ENCODE measurements at regions not wholly inside any gene's neighbourhood (a gene's known extent, or its start where the extent isn't known, plus 50 kb on each side); places are given as distances from the start of the nearest gene placed in this dataset.

- H2AFZ ChIP-seq (ENCODE audit: low read length), result no peak overlapping the region
- H3K9me2 ChIP-seq (ENCODE audit: insufficient read depth, low read length), result no peaks in the 10 kb centered on the region
- no peaks in the 10 kb centered on the region for H3K36me3 ChIP-seq (ENCODE audit: insufficient read depth, low read length)
- intact Hi-C loops (cut with micrococcal nuclease; ENCODE audit: unreplicated experiment), result no loop called here
- TF ChIP-seq CTCF (conservative IDR thresholded peaks at IDR 0.05; ENCODE audit: low read length), result no peak
- TF ChIP-seq EZH2phosphoT487 (IDR thresholded peaks at IDR 0.05; ENCODE audit: borderline replicate concordance, low read depth, low read length), result no peak
- no peaks in the 10 kb centered on the region for H4K20me1 ChIP-seq (ENCODE audit: insufficient read depth, low read length)
- H3K4me2 ChIP-seq (ENCODE audit: low read length), result no peak overlapping the region
- no peaks in the 10 kb centered on the region for H3K4me1 ChIP-seq (ENCODE audit: insufficient read depth, low read length, poor library complexity, severe bottlenecking)
- no peak overlapping the region for H3K4me3 ChIP-seq (ENCODE audit: low read depth, low read length, poor library complexity, severe bottlenecking)
- no TSS peak for BruUV-seq (replicated peaks)
- ChIA-PET CTCF (ENCODE audit: unreplicated experiment) (no interaction called here), POLR2A (no interaction called here)
- H3K27ac ChIP-seq (ENCODE audit: low read depth, low read length, poor library complexity, severe bottlenecking), result no peak overlapping the region
- no peak for DNase-seq (ENCODE audit: low spot score)
- H3K79me2 ChIP-seq (ENCODE audit: insufficient read depth, low read depth, low read length), result no peaks in the 10 kb centered on the region
- no peaks in the 10 kb centered on the region for H3K9me3 ChIP-seq (ENCODE audit: low read length)
Measured at GRCh38 chr11:11192541-11192940, 160.5 kb downstream of the CSNK2A3 start.

- no TSS peak for BruUV-seq (replicated peaks)
- intact Hi-C loops (cut with micrococcal nuclease; ENCODE audit: unreplicated experiment), result no loop called here
- ChIA-PET POLR2A (interaction anchor here (1.2 kb wide), 1 partner anchor 32 kb away, joined by 3 read pairs; no protein-coding TSS in a partner anchor), CTCF (ENCODE audit: unreplicated experiment) (no interaction called here)
- H3K79me2 ChIP-seq (ENCODE audit: insufficient read depth, low read depth, low read length), result no peaks in the 10 kb centered on the region
- no peak overlapping the region for H3K4me2 ChIP-seq (ENCODE audit: low read length)
- TF ChIP-seq CTCF (conservative IDR thresholded peaks at IDR 0.05; ENCODE audit: low read length) (no peak), EZH2phosphoT487 (IDR thresholded peaks at IDR 0.05; ENCODE audit: borderline replicate concordance, low read depth, low read length) (no peak)
- no peaks in the 10 kb centered on the region for H4K20me1 ChIP-seq (ENCODE audit: insufficient read depth, low read length)
- H2AFZ ChIP-seq (ENCODE audit: low read length), result no peak overlapping the region
- no peak for DNase-seq (ENCODE audit: low spot score)
- no peak overlapping the region for H3K27ac ChIP-seq (ENCODE audit: low read depth, low read length, poor library complexity, severe bottlenecking)
- no peaks in the 10 kb centered on the region for H3K9me3 ChIP-seq (ENCODE audit: low read length)
- no peaks in the 10 kb centered on the region for H3K9me2 ChIP-seq (ENCODE audit: insufficient read depth, low read length)
- H3K36me3 ChIP-seq (ENCODE audit: insufficient read depth, low read length), result no peaks in the 10 kb centered on the region
- peaks cover 14% of the 10 kb centered on the region for H3K4me1 ChIP-seq (ENCODE audit: insufficient read depth, low read length, poor library complexity, severe bottlenecking)
- H3K4me3 ChIP-seq (ENCODE audit: low read depth, low read length, poor library complexity, severe bottlenecking), result no peak overlapping the region
Measured at GRCh38 chr11:11189506-11189905, 163.5 kb downstream of the CSNK2A3 start.

- no peaks in the 10 kb centered on the region for H3K9me2 ChIP-seq (ENCODE audit: insufficient read depth, low read length)
- intact Hi-C loops (cut with micrococcal nuclease; ENCODE audit: unreplicated experiment), result no loop called here
- H4K20me1 ChIP-seq (ENCODE audit: insufficient read depth, low read length), result no peaks in the 10 kb centered on the region
- peaks cover 14% of the 10 kb centered on the region for H3K4me1 ChIP-seq (ENCODE audit: insufficient read depth, low read length, poor library complexity, severe bottlenecking)
- ChIA-PET CTCF (ENCODE audit: unreplicated experiment) (no interaction called here), POLR2A (no interaction called here)
- H3K27ac ChIP-seq (ENCODE audit: low read depth, low read length, poor library complexity, severe bottlenecking), result no peak overlapping the region
- no TSS peak for BruUV-seq (replicated peaks)
- no peaks in the 10 kb centered on the region for H3K9me3 ChIP-seq (ENCODE audit: low read length)
- no peak overlapping the region for H3K4me3 ChIP-seq (ENCODE audit: low read depth, low read length, poor library complexity, severe bottlenecking)
- no peaks in the 10 kb centered on the region for H3K36me3 ChIP-seq (ENCODE audit: insufficient read depth, low read length)
- peak; percentile 65 for DNase-seq (ENCODE audit: low spot score)
- peak overlapping the region; percentile 33; the same call in 1 of the 2 replicates for H2AFZ ChIP-seq (ENCODE audit: low read length)
- TF ChIP-seq EZH2phosphoT487 (IDR thresholded peaks at IDR 0.05; ENCODE audit: borderline replicate concordance, low read depth, low read length) (no peak), CTCF (conservative IDR thresholded peaks at IDR 0.05; ENCODE audit: low read length) (no peak)
- no peaks in the 10 kb centered on the region for H3K79me2 ChIP-seq (ENCODE audit: insufficient read depth, low read depth, low read length)
- peak overlapping the region; percentile 20 for H3K4me2 ChIP-seq (ENCODE audit: low read length)
Measured at GRCh38 chr11:11186249-11186648, 166.8 kb downstream of the CSNK2A3 start.

Data from OCI-LY7 (cell line).